ENCODE measurements at regions not wholly inside any gene's neighbourhood (a gene's known extent, or its start where the extent isn't known, plus 50 kb on each side); places are given as distances from the start of the nearest gene placed in this dataset.

DNA sequence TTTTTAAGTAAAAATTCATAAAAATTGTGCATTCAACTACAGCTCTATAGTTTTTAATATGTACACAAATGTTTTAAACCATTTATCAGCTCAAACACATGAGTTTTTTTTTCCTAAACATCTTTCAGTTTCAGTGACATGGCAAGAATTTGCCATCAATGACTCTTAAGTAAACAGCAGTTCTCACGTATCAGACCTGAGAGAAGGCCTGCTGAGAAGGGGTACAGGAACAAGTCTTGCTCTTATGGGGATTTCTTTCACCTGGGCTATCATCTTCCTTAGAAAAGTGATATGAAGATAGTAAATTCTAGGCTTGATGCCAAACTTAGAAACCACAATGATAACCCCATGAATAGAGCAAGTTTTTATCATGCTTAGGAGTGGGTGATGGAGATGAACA is 467.8 kb downstream of the ARL4A start:
- Histone ChIP-seq H3K27me3 (no peaks in the 10 kb centered on the region), H3K9me3 (replicated peaks in 1 of 3) (no peaks in the 10 kb centered on the region), H3K4me3 (no peak overlapping the region), H3K36me3 (replicated peaks in 1 of 2) (no peaks in the 10 kb centered on the region), H3K27ac (no peak overlapping the region), H3K4me1 (replicated peaks in 1 of 2) (no peaks in the 10 kb centered on the region)
- WGBS, 4 donors = 40 to 66% (median 52%) methylated on average over 1 of the region's 1 CpG
- TF ChIP-seq, protein P1, sequence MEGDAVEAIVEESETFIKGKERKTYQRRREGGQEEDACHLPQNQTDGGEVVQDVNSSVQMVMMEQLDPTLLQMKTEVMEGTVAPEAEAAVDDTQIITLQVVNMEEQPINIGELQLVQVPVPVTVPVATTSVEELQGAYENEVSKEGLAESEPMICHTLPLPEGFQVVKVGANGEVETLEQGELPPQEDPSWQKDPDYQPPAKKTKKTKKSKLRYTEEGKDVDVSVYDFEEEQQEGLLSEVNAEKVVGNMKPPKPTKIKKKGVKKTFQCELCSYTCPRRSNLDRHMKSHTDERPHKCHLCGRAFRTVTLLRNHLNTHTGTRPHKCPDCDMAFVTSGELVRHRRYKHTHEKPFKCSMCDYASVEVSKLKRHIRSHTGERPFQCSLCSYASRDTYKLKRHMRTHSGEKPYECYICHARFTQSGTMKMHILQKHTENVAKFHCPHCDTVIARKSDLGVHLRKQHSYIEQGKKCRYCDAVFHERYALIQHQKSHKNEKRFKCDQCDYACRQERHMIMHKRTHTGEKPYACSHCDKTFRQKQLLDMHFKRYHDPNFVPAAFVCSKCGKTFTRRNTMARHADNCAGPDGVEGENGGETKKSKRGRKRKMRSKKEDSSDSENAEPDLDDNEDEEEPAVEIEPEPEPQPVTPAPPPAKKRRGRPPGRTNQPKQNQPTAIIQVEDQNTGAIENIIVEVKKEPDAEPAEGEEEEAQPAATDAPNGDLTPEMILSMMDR (IDR thresholded peaks at IDR 0.05) = no peak
- no peak for TF ChIP-seq POLR2A (IDR thresholded peaks at IDR 0.05)
- intact Hi-C loops (cut with DNase I) = no loop called here
- no peak for DNase-seq

DNA sequence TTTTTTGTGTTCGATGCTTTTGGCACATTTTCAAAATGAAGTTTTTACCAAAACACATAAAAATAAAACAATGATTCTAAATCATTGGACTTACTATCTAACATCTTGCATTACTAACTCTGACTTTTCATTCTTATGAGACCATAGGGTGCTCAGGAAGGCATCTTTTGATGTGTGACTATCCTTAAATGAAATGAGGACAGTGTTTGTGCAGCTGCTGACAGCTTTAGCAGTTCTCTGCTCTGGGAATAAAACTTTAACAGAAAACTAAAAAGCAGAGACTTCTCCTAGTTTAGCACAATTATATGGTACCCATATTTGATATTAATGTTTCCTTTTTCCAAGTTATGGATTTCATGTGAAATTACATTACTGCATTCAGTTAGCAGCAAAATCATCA is 471.6 kb downstream of the ARL4A start:
- H3K27me3 ChIP-seq = no peaks in the 10 kb centered on the region
- TF ChIP-seq POLR2A (IDR thresholded peaks at IDR 0.05) = no peak
- no peak overlapping the region for H3K4me3 ChIP-seq
- no peaks in the 10 kb centered on the region for H3K9me3 ChIP-seq (replicated peaks in 1 of 3)
- DNase-seq = no peak
- no peak overlapping the region for H3K27ac ChIP-seq
- WGBS, 4 donors = 45 to 67% (median 59%) methylated on average over 1 of the region's 1 CpG
- H3K36me3 ChIP-seq (replicated peaks in 1 of 2) = no peaks in the 10 kb centered on the region
- H3K4me1 ChIP-seq (replicated peaks in 1 of 2) = no peaks in the 10 kb centered on the region
- intact Hi-C loops (cut with DNase I) = no loop called here

DNA sequence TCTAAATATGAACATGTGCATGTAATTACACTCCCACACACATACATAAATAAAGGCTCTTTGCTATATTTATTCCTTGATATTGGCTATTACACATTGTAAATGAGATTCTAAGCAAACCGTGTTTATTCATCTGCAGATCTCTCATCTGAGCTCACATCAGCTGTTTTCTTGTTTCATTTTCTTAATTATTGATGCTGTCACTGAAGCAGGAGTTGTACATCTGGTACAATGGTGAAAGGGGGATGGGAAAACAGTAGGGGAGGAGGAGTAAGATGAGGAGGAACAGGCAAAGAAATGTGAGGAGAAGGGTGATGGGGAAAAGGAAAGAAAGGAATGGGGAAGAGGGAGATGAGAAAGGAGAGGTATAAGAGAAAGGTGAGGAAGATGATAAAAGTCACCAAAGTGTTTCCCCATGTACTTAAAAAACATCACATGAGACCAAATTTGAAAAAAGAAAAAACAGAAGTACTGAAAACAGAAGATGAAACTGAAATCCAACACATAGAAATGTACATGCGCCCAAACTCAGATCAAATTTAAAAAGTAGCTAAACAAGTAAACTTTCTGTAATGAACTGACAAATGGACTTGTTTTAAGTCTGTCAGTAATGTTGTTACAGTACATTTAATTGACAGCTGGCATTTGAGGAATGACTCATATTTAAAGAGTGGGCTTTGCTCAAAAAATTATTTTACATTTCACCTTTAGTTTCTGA is 472.2 kb downstream of the ARL4A start:
- H3K27ac ChIP-seq = no peak overlapping the region
- no peaks in the 10 kb centered on the region for H3K9me3 ChIP-seq (replicated peaks in 1 of 3)
- intact Hi-C loops (cut with DNase I) = no loop called here
- no peaks in the 10 kb centered on the region for H3K27me3 ChIP-seq
- no peak for DNase-seq
- no peaks in the 10 kb centered on the region for H3K36me3 ChIP-seq (replicated peaks in 1 of 2)
- H3K4me3 ChIP-seq = no peak overlapping the region
- WGBS, 4 donors = 56 to 65% (median 61%) methylated on average over 2 of the region's 2 CpGs
- no peaks in the 10 kb centered on the region for H3K4me1 ChIP-seq (replicated peaks in 1 of 2)
- TF ChIP-seq POLR2A (IDR thresholded peaks at IDR 0.05) = no peak
- TF ChIP-seq, protein P1 (IDR thresholded peaks at IDR 0.05) = no peak

DNA sequence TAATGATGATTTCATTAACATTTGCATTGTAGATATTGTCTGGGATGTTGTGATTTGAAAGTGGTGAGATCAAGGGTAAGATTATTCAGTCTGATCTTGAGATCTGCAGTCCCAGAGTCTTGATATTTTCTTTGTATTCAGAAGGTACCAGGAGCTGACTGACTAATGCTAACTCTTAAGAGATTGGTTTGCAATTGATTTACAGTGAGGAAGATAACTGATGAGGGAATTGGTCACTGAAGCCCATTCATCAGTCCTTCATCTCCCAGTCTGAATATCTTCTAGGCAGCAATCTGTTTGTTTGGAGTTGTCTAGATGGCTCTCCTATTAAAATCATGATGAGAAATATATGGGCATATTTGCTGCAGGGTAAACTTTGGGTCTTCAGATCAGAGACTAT is 473.7 kb downstream of the ARL4A start:
- H3K4me1 ChIP-seq (replicated peaks in 1 of 2) = no peaks in the 10 kb centered on the region
- no peaks in the 10 kb centered on the region for H3K27me3 ChIP-seq
- no peak overlapping the region for H3K4me3 ChIP-seq
- intact Hi-C loops (cut with DNase I) = no loop called here
- H3K9me3 ChIP-seq (replicated peaks in 1 of 3) = no peaks in the 10 kb centered on the region
- no peak overlapping the region for H3K27ac ChIP-seq
- no peak for TF ChIP-seq POLR2A (IDR thresholded peaks at IDR 0.05)
- TF ChIP-seq, protein P1 (IDR thresholded peaks at IDR 0.05) = no peak
- no peaks in the 10 kb centered on the region for H3K36me3 ChIP-seq (replicated peaks in 1 of 2)
- DNase-seq = no peak

DNA sequence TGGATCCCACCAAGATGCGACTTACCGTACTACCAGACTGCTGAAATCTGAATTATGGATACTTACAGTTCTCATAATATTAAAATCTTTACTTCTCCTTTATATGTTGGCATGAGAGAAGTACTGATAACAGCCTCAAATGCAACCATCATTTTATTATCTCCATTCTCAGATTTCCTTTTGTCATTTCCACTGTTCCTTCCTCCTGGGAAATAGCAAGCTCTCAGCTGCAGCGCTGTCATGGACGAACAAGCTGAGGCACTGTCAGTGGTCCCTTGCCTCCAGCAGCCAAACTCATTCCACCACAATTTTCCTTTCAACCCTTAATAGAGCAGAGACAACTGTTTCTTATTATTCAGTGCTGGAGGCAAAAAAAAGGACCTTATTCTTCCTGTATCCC is 478.4 kb downstream of the ARL4A start:
- WGBS, 4 donors = 65 to 81% (median 78%) methylated on average over 4 of the region's 4 CpGs
- Histone ChIP-seq H3K27me3 (no peaks in the 10 kb centered on the region), H3K9me3 (replicated peaks in 1 of 3) (no peaks in the 10 kb centered on the region), H3K36me3 (replicated peaks in 1 of 2) (no peaks in the 10 kb centered on the region), H3K4me3 (no peak overlapping the region), H3K27ac (no peak overlapping the region), H3K4me1 (replicated peaks in 1 of 2) (no peaks in the 10 kb centered on the region)
- no peak for DNase-seq
- TF ChIP-seq, protein P1 (IDR thresholded peaks at IDR 0.05) = no peak
- TF ChIP-seq POLR2A (IDR thresholded peaks at IDR 0.05) = no peak
- intact Hi-C loops (cut with DNase I) = no loop called here
